Smooth muscle cell (in vitro differentiated cells): ENCODE measurements at regions not wholly inside any gene's neighbourhood (a gene's known extent, or its start where the extent isn't known, plus 50 kb on each side); places are given as distances from the start of the nearest gene placed in this dataset.
A peak's percentile ranks its signal among the peaks of the same experiment; 100 is the strongest.

ENCODE experiments used
- DNase-seq: peaks from one replicate; lab custom pipeline; 2025; ENCODE audit not compliant: unreplicated experiment; lab: John Stamatoyannopoulos, UW
- H2AFZ ChIP-seq: fragments of 200-600 bp; sonication (generic); 2 replicates; pipeline ENCODE4 v1.6.0; 2016; ENCODE audit warnings: antibody characterized with exemption, low read depth, mild to moderate bottlenecking
- H3F3A ChIP-seq: fragments of 200-600 bp; sonication (generic); 2 replicates; pipeline ENCODE4 v1.6.0; 2017; ENCODE audit warnings: antibody characterized with exemption, low read depth
- H3K27ac ChIP-seq: fragments of 200-600 bp; sonication (generic); 2 replicates; pipeline ENCODE4 v1.5.1; 2016; ENCODE audit warnings: low read depth, mild to moderate bottlenecking
- H3K27me3 ChIP-seq: fragments of 200-600 bp; sonication (generic); 2 replicates; pipeline ENCODE4 v1.6.1; 2016; ENCODE audit warnings: low read depth, mild to moderate bottlenecking
- H3K36me3 ChIP-seq: fragments of 200-600 bp; sonication (generic); 2 replicates; pipeline ENCODE4 v1.5.1; 2016; ENCODE audit warnings: low read depth
- H3K4me1 ChIP-seq: fragments of 200-600 bp; sonication (generic); 2 replicates; pipeline ENCODE4 v1.5.1; 2016; ENCODE audit warnings: low read depth
- H3K4me2 ChIP-seq: fragments of 200-600 bp; sonication (generic); 2 replicates; pipeline ENCODE4 v1.6.0; 2016; ENCODE audit warnings: mild to moderate bottlenecking
- H3K4me3 ChIP-seq: fragments of 200-600 bp; sonication (generic); 2 replicates; pipeline ENCODE4 v1.5.1; 2016; ENCODE audit warnings: mild to moderate bottlenecking
- H3K79me2 ChIP-seq: fragments of 200-600 bp; sonication (generic); 2 replicates; pipeline ENCODE4 v1.6.0; 2016; ENCODE audit warnings: low read depth, mild to moderate bottlenecking
- H3K9ac ChIP-seq: fragments of 200-600 bp; sonication (generic); 2 replicates; pipeline ENCODE4 v1.6.0; 2016; ENCODE audit warnings: low read depth
- H3K9me3 ChIP-seq: fragments of 200-600 bp; sonication (generic); replicated peaks from 2 replicates; pipeline ENCODE4 v1.5.1; 2016; ENCODE audit warnings: low read depth
- H4K20me1 ChIP-seq: fragments of 200-600 bp; sonication (generic); 2 replicates; pipeline ENCODE4 v1.6.0; 2016; ENCODE audit warnings: low read depth
- CTCF ChIP-seq: fragments of 200-600 bp; sonication (generic); IDR thresholded peaks from 2 replicates; pipeline ENCODE4 v1.5.1; 2017; ENCODE audit warnings: borderline replicate concordance, mild to moderate bottlenecking, antibody characterized with exemption; ENCODE audit not compliant: insufficient read depth, poor library complexity, severe bottlenecking
- WGBS: methylation state at CpG from one replicate; pipeline ENCODE4 v1.1.7; 2016; ENCODE audit warnings: low lambda C conversion rate; 5-methylcytosine and 5-hydroxymethylcytosine counted together

- H3K36me3 ChIP-seq = no peaks in the 10 kb centered on the region
- no peak overlapping the region for H3K4me3 ChIP-seq
- no peak overlapping the region for H3K4me2 ChIP-seq
- H3K9me3 ChIP-seq = no peaks in the 10 kb centered on the region
- no peaks in the 10 kb centered on the region for H3K27me3 ChIP-seq
- H2AFZ ChIP-seq = peak overlapping the region; percentile 1
- no peak overlapping the region for H3K9ac ChIP-seq
- H3K27ac ChIP-seq = no peak overlapping the region
- H3K4me1 ChIP-seq = peaks cover 6% of the 10 kb centered on the region
- no peak for DNase-seq
- H3F3A ChIP-seq = no peaks in the 10 kb centered on the region
- WGBS = 91% methylated on average over 2 of the region's 2 CpGs
- TF ChIP-seq CTCF = no peak
- no peaks in the 10 kb centered on the region for H3K79me2 ChIP-seq
- H4K20me1 ChIP-seq = no peaks in the 10 kb centered on the region
Measured at GRCh38 chr11:39145346-39145745, 2314.1 kb downstream of the LRRC4C start.

- no peaks in the 10 kb centered on the region for H3K9me3 ChIP-seq
- H3K9ac ChIP-seq = no peak overlapping the region
- no peaks in the 10 kb centered on the region for H3F3A ChIP-seq
- H3K4me2 ChIP-seq = peak overlapping the region; percentile 14
- H3K4me3 ChIP-seq = no peak overlapping the region
- H3K27me3 ChIP-seq = no peaks in the 10 kb centered on the region
- no peaks in the 10 kb centered on the region for H3K79me2 ChIP-seq
- TF ChIP-seq CTCF = no peak
- no peak overlapping the region for H3K27ac ChIP-seq
- no peak for DNase-seq
- H3K4me1 ChIP-seq = peaks cover 6% of the 10 kb centered on the region
- no peaks in the 10 kb centered on the region for H4K20me1 ChIP-seq
- H3K36me3 ChIP-seq = no peaks in the 10 kb centered on the region
- WGBS = 73% methylated on average over 3 of the region's 3 CpGs
- peak overlapping the region; percentile 1 for H2AFZ ChIP-seq
Measured at GRCh38 chr11:39144351-39145130, 2314.9 kb downstream of the LRRC4C start.

- no peak overlapping the region for H3K4me3 ChIP-seq
- 64% methylated on average over 3 of the region's 3 CpGs for WGBS
- no peak overlapping the region for H3K27ac ChIP-seq
- DNase-seq = no peak
- no peak for TF ChIP-seq CTCF
- H3K79me2 ChIP-seq = no peaks in the 10 kb centered on the region
- H3K36me3 ChIP-seq = no peaks in the 10 kb centered on the region
- no peaks in the 10 kb centered on the region for H3F3A ChIP-seq
- no peaks in the 10 kb centered on the region for H4K20me1 ChIP-seq
- peaks cover 4% of the 10 kb centered on the region for H3K4me1 ChIP-seq
- no peak overlapping the region for H3K9ac ChIP-seq
- no peak overlapping the region for H3K4me2 ChIP-seq
- no peak overlapping the region for H2AFZ ChIP-seq
- H3K27me3 ChIP-seq = no peaks in the 10 kb centered on the region
- H3K9me3 ChIP-seq = peaks cover 3% of the 10 kb centered on the region
Measured at GRCh38 chr11:39139581-39139980, 2319.9 kb downstream of the LRRC4C start.

- Histone ChIP-seq H3K4me2 (no peak overlapping the region), H3K9ac (no peak overlapping the region), H3K4me1 (no peaks in the 10 kb centered on the region), H3K27me3 (no peaks in the 10 kb centered on the region), H3F3A (no peaks in the 10 kb centered on the region), H3K9me3 (no peaks in the 10 kb centered on the region), H3K4me3 (no peak overlapping the region), H3K36me3 (no peaks in the 10 kb centered on the region), H4K20me1 (no peaks in the 10 kb centered on the region), H2AFZ (no peak overlapping the region), H3K79me2 (no peaks in the 10 kb centered on the region), H3K27ac (no peak overlapping the region)
- no peak for DNase-seq
- 97% methylated on average over 5 of the region's 5 CpGs for WGBS
- no peak for TF ChIP-seq CTCF
Measured at GRCh38 chr11:39120890-39121289, 2338.6 kb downstream of the LRRC4C start.
